ENCODE measurements at regions not wholly inside any gene's neighbourhood (a gene's known extent, or its start where the extent isn't known, plus 50 kb on each side); places are given as distances from the start of the nearest gene placed in this dataset.

- no peak overlapping the region for H2AFZ ChIP-seq (ENCODE audit: low read length)
- no peak overlapping the region for H3K4me2 ChIP-seq (ENCODE audit: low read depth, low read length, poor library complexity, severe bottlenecking)
- H3F3A ChIP-seq (ENCODE audit: low read depth): no peaks in the 10 kb centered on the region
- no peaks in the 10 kb centered on the region for H3K4me1 ChIP-seq (ENCODE audit: insufficient read depth, low read length, poor library complexity, severe bottlenecking)
- H3K36me3 ChIP-seq (ENCODE audit: insufficient read depth, low read length): no peaks in the 10 kb centered on the region
- H3K9me2 ChIP-seq (replicated peaks; ENCODE audit: low read depth, low read length): no peaks in the 10 kb centered on the region
- no peaks in the 10 kb centered on the region for H3K27me3 ChIP-seq (ENCODE audit: insufficient read depth, low read length, poor library complexity, severe bottlenecking)
- no peaks in the 10 kb centered on the region for H3K9me3 ChIP-seq (ENCODE audit: insufficient read depth, low read depth, low read length)
- H3K79me2 ChIP-seq (ENCODE audit: insufficient read depth, low read length): no peaks in the 10 kb centered on the region
- no peak overlapping the region for H3K9ac ChIP-seq (ENCODE audit: low read depth, low read length, poor library complexity, severe bottlenecking)
- TF ChIP-seq CTCF (conservative IDR thresholded peaks at IDR 0.05; ENCODE audit: low read length): no peak
- TF ChIP-seq EZH2phosphoT487 (IDR thresholded peaks at IDR 0.05; ENCODE audit: borderline replicate concordance): no peak
- H4K20me1 ChIP-seq (ENCODE audit: insufficient read depth, low read length, poor library complexity, severe bottlenecking): no peaks in the 10 kb centered on the region
- no peak overlapping the region for H3K4me3 ChIP-seq (ENCODE audit: low read length, poor library complexity, severe bottlenecking)
Measured at GRCh38 chr12:18824287-18824686, 86.4 kb downstream of the CAPZA3 start.

- no peak overlapping the region for H2AFZ ChIP-seq (ENCODE audit: low read length)
- no peaks in the 10 kb centered on the region for H3K36me3 ChIP-seq (ENCODE audit: insufficient read depth, low read length)
- H3K79me2 ChIP-seq (ENCODE audit: insufficient read depth, low read length): no peaks in the 10 kb centered on the region
- H3K9me2 ChIP-seq (replicated peaks; ENCODE audit: low read depth, low read length): no peaks in the 10 kb centered on the region
- TF ChIP-seq CTCF (conservative IDR thresholded peaks at IDR 0.05; ENCODE audit: low read length) (no peak), EZH2phosphoT487 (IDR thresholded peaks at IDR 0.05; ENCODE audit: borderline replicate concordance) (no peak)
- H3K9ac ChIP-seq (ENCODE audit: low read depth, low read length, poor library complexity, severe bottlenecking): no peak overlapping the region
- H3K4me3 ChIP-seq (ENCODE audit: low read length, poor library complexity, severe bottlenecking): no peak overlapping the region
- H3K9me3 ChIP-seq (ENCODE audit: insufficient read depth, low read depth, low read length): no peaks in the 10 kb centered on the region
- H3K4me1 ChIP-seq (ENCODE audit: insufficient read depth, low read length, poor library complexity, severe bottlenecking): no peaks in the 10 kb centered on the region
- H3K27me3 ChIP-seq (ENCODE audit: insufficient read depth, low read length, poor library complexity, severe bottlenecking): no peaks in the 10 kb centered on the region
- no peak overlapping the region for H3K4me2 ChIP-seq (ENCODE audit: low read depth, low read length, poor library complexity, severe bottlenecking)
- H4K20me1 ChIP-seq (ENCODE audit: insufficient read depth, low read length, poor library complexity, severe bottlenecking): no peaks in the 10 kb centered on the region
- no peaks in the 10 kb centered on the region for H3F3A ChIP-seq (ENCODE audit: low read depth)
Measured at GRCh38 chr12:18825138-18825537, 87.2 kb downstream of the CAPZA3 start.

- no peak overlapping the region for H3K4me3 ChIP-seq (ENCODE audit: low read length, poor library complexity, severe bottlenecking)
- H3K27me3 ChIP-seq (ENCODE audit: insufficient read depth, low read length, poor library complexity, severe bottlenecking): no peaks in the 10 kb centered on the region
- no peaks in the 10 kb centered on the region for H3K79me2 ChIP-seq (ENCODE audit: insufficient read depth, low read length)
- no peaks in the 10 kb centered on the region for H3F3A ChIP-seq (ENCODE audit: low read depth)
- no peaks in the 10 kb centered on the region for H4K20me1 ChIP-seq (ENCODE audit: insufficient read depth, low read length, poor library complexity, severe bottlenecking)
- no peaks in the 10 kb centered on the region for H3K4me1 ChIP-seq (ENCODE audit: insufficient read depth, low read length, poor library complexity, severe bottlenecking)
- no peak overlapping the region for H3K9ac ChIP-seq (ENCODE audit: low read depth, low read length, poor library complexity, severe bottlenecking)
- H3K9me3 ChIP-seq (ENCODE audit: insufficient read depth, low read depth, low read length): peaks cover 3% of the 10 kb centered on the region; the same call in 1 of the 2 replicates
- no peak overlapping the region for H3K4me2 ChIP-seq (ENCODE audit: low read depth, low read length, poor library complexity, severe bottlenecking)
- TF ChIP-seq EZH2phosphoT487 (IDR thresholded peaks at IDR 0.05; ENCODE audit: borderline replicate concordance) (no peak), CTCF (conservative IDR thresholded peaks at IDR 0.05; ENCODE audit: low read length) (no peak)
- no peak overlapping the region for H2AFZ ChIP-seq (ENCODE audit: low read length)
- H3K36me3 ChIP-seq (ENCODE audit: insufficient read depth, low read length): no peaks in the 10 kb centered on the region
- no peaks in the 10 kb centered on the region for H3K9me2 ChIP-seq (replicated peaks; ENCODE audit: low read depth, low read length)
Measured at GRCh38 chr12:18827913-18828312, 90.0 kb downstream of the CAPZA3 start.

All from Loucy (cell line).